ENCODE measurements at regions not wholly inside any gene's neighbourhood (a gene's known extent, or its start where the extent isn't known, plus 50 kb on each side); places are given as distances from the start of the nearest gene placed in this dataset.

DNA sequence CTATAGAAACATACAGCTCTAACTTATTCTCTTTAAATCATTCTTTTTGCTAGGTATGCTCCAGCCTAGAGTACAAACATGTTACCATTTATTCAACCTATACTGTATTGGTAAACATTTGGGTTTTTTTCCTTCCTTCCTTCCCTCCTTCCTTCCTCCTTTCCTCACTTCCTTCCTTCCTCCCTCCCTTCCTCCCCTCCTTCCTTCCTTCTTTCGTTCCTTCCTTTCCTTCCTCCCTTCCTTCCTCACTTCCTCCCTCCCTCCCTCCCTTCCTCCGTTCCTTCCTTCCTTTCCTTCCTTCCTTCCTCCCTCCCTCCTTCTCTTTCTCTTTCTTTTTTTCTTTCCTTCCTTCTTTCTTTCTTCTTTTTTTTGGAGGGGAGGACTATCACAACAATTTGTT, 286.7 kb upstream of the PRKCQ start:
- WGBS (ENCODE audit: insufficient coverage, low lambda C conversion rate), result 100% methylated on average over 2 of the region's 2 CpGs
- Histone ChIP-seq H3K36me3 (ENCODE audit: control insufficient read depth, insufficient read depth, low read length) (no peaks in the 10 kb centered on the region), H3K27ac (ENCODE audit: low read length) (no peak overlapping the region), H3K4me1 (ENCODE audit: control insufficient read depth, insufficient read depth, low read length) (no peaks in the 10 kb centered on the region), H3K4me3 (ENCODE audit: low read length) (no peak overlapping the region), H3K27me3 (ENCODE audit: control insufficient read depth, insufficient read depth, low read length) (no peaks in the 10 kb centered on the region), H3K9me3 (ENCODE audit: control insufficient read depth, low read depth, low read length) (no peaks in the 10 kb centered on the region)
- DNase-seq, result no peak

DNA sequence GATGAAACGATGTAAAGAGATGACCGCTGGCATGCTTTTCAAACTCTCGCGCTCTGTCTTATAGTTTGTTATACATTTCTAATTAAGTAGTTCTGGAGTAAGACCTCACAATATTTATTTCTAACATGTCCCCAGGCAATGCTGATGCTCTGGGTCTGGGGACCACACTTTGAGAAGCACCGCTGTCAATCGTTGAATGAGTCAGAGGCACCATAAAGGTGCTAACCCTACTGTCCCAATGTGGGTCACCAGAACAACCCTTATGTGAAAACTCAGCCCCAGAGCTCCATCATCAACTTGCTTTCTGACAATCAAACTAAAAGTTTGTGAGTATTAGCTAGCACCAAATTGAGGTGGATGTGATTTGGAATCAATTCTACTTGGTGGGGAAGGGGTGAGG, 284.1 kb upstream of the PRKCQ start:
- Histone ChIP-seq H3K27me3 (ENCODE audit: control insufficient read depth, insufficient read depth, low read length) (no peaks in the 10 kb centered on the region), H3K36me3 (ENCODE audit: control insufficient read depth, insufficient read depth, low read length) (no peaks in the 10 kb centered on the region), H3K27ac (ENCODE audit: low read length) (no peak overlapping the region), H3K4me3 (ENCODE audit: low read length) (no peak overlapping the region), H3K9me3 (ENCODE audit: control insufficient read depth, low read depth, low read length) (no peaks in the 10 kb centered on the region), H3K4me1 (ENCODE audit: control insufficient read depth, insufficient read depth, low read length) (no peaks in the 10 kb centered on the region)
- no peak for DNase-seq
- WGBS (ENCODE audit: insufficient coverage, low lambda C conversion rate), result 93% methylated on average over 4 of the region's 6 CpGs

DNA sequence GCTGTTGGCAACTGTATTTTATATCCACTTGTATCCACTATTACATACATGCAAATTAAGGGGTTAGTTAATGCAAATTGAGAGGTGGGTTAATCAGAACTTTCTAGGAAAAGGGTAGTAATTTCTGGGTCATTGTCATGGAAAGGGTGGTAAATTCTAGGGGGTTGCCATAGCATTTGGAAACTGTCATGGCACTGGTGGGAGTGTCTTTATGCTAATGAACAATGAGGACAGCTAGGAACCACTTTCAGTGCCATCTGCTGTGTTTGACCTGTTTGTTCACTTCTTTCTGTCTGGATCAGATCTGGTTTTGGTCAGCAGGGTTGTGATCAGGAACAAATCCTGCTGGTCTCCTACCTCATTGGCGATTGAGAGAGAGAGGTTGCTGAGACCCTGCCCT, 283.3 kb upstream of the PRKCQ start:
- no CpG with 5 or more reads among the region's 1 CpG for WGBS (ENCODE audit: insufficient coverage, low lambda C conversion rate)

DNA sequence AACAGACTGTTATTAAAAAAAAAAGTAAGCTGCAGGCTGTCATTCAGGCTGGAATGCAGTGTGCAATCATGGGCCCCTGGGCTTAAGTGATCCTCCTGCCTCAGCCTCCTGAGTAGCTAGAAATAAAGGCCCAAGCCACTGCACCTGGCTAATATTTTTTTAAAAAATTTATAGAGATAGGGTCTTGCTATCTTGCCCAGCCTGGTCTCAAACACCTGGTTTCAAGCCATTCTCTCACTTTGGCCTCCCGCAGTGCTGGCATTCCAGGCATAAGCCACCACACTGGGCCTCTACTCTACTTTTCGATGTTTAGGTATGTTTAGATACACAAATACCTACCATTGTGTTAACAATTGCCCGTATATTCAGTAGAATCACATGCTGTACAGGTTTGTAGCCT, 270.4 kb upstream of the PRKCQ start:
- DNase-seq, result no peak
- WGBS (ENCODE audit: insufficient coverage, low lambda C conversion rate), result no CpG with 5 or more reads among the region's 3 CpGs
- H3K9me3 ChIP-seq (ENCODE audit: control insufficient read depth, low read depth, low read length), result no peaks in the 10 kb centered on the region

More for the DNA sequence above, 283.3 kb upstream of the PRKCQ start:
- Histone ChIP-seq H3K4me1 (ENCODE audit: control insufficient read depth, insufficient read depth, low read length) (no peaks in the 10 kb centered on the region), H3K27me3 (ENCODE audit: control insufficient read depth, insufficient read depth, low read length) (no peaks in the 10 kb centered on the region), H3K9me3 (ENCODE audit: control insufficient read depth, low read depth, low read length) (no peaks in the 10 kb centered on the region), H3K27ac (ENCODE audit: low read length) (no peak overlapping the region), H3K36me3 (ENCODE audit: control insufficient read depth, insufficient read depth, low read length) (no peaks in the 10 kb centered on the region), H3K4me3 (ENCODE audit: low read length) (no peak overlapping the region)
- no peak for DNase-seq

DNA sequence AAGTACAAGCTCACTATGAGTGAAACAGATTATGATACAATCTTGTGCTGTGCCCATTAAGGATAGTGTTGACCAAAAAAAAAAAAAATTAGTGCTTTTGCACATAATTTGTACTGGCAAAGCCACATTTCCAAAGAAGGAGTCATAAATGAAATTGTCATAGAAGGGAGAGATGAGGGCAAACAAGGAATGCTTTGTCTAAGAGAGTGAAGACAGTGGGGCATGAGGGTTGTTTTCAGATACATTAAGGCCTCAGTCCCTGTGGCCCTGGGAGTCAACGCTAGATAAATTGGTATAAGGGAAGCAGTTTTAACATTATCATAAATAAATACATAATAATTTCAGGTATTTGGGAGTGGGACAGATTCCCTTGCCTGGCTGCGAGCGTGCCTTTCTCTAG, 267.5 kb upstream of the PRKCQ start:
- Histone ChIP-seq H3K4me1 (ENCODE audit: control insufficient read depth, insufficient read depth, low read length) (no peaks in the 10 kb centered on the region), H3K27me3 (ENCODE audit: control insufficient read depth, insufficient read depth, low read length) (no peaks in the 10 kb centered on the region), H3K9me3 (ENCODE audit: control insufficient read depth, low read depth, low read length) (no peaks in the 10 kb centered on the region), H3K36me3 (ENCODE audit: control insufficient read depth, insufficient read depth, low read length) (no peaks in the 10 kb centered on the region), H3K4me3 (ENCODE audit: low read length) (no peak overlapping the region), H3K27ac (ENCODE audit: low read length) (no peak overlapping the region)
- DNase-seq, result no peak
- WGBS (ENCODE audit: insufficient coverage, low lambda C conversion rate), result no CpG with 5 or more reads among the region's 3 CpGs

More for the DNA sequence above, 270.4 kb upstream of the PRKCQ start:
- Histone ChIP-seq H3K27ac (ENCODE audit: low read length) (no peak overlapping the region), H3K36me3 (ENCODE audit: control insufficient read depth, insufficient read depth, low read length) (no peaks in the 10 kb centered on the region), H3K4me3 (ENCODE audit: low read length) (no peak overlapping the region), H3K4me1 (ENCODE audit: control insufficient read depth, insufficient read depth, low read length) (no peaks in the 10 kb centered on the region), H3K27me3 (ENCODE audit: control insufficient read depth, insufficient read depth, low read length) (no peaks in the 10 kb centered on the region)

DNA sequence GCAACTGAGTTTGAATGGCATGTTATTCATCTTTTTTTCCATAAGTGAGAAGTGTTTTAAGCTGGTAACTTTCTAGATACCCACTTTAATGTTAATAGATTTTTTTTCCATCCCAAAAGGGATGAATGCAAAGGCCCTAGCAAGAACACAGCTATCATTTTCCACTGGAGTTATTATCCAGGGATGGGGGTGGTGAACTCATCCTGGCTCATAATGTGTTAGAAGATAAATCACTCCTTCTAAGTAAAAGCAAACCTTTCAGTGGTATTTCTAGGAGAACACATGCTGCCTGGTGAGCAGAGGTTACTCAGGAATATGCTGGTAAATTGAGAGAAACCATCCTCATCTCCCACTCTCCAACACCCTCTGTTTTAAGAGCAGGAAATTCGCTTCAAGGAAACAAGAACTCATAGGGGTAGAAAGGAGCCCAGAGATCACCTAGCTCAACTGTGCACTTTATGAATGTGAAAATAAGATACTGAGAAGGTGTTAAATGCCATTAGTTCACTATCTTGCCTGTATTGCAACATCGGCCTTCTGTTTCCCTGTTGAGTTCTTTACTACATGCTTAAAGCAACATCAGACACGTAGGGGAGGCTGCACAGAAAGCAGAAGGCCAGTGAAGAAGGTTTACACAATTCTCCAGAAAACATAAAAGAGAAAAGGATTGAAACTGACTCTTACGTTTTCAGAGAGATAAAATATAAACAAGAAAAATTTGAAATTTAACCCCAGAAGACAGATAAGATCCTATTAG, 264.0 kb upstream of the PRKCQ start:
- DNase-seq, result no peak
- Histone ChIP-seq H3K36me3 (ENCODE audit: control insufficient read depth, insufficient read depth, low read length) (no peaks in the 10 kb centered on the region), H3K9me3 (ENCODE audit: control insufficient read depth, low read depth, low read length) (no peaks in the 10 kb centered on the region), H3K4me3 (ENCODE audit: low read length) (no peak overlapping the region), H3K4me1 (ENCODE audit: control insufficient read depth, insufficient read depth, low read length) (no peaks in the 10 kb centered on the region), H3K27ac (ENCODE audit: low read length) (no peak overlapping the region), H3K27me3 (ENCODE audit: control insufficient read depth, insufficient read depth, low read length) (no peaks in the 10 kb centered on the region)
- WGBS (ENCODE audit: insufficient coverage, low lambda C conversion rate), result 51% methylated on average over 3 of the region's 4 CpGs

DNA sequence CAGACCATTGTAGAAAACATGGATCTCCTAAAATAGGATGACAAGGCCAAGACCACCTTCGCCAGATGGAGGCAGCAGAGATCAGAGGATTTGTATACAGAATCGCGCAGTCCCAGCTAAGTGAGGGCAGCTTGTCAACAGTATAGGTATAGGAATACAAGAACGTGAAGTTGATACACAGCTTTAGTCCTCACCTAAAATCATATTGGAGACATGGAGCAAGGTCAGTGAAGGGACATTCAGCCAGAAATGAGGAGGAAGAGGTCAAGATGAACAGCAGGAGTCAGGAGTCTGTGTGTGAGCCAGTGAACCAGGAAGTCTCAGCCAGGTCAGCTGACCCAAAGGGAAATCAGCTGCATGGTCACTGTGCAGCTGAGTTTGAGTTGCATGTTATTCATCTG, 263.4 kb upstream of the PRKCQ start:
- no peak for DNase-seq
- Histone ChIP-seq H3K36me3 (ENCODE audit: control insufficient read depth, insufficient read depth, low read length) (no peaks in the 10 kb centered on the region), H3K9me3 (ENCODE audit: control insufficient read depth, low read depth, low read length) (no peaks in the 10 kb centered on the region), H3K27ac (ENCODE audit: low read length) (no peak overlapping the region), H3K27me3 (ENCODE audit: control insufficient read depth, insufficient read depth, low read length) (no peaks in the 10 kb centered on the region), H3K4me1 (ENCODE audit: control insufficient read depth, insufficient read depth, low read length) (no peaks in the 10 kb centered on the region), H3K4me3 (ENCODE audit: low read length) (no peak overlapping the region)
- WGBS (ENCODE audit: insufficient coverage, low lambda C conversion rate), result 100% methylated on average over 3 of the region's 4 CpGs

DNA sequence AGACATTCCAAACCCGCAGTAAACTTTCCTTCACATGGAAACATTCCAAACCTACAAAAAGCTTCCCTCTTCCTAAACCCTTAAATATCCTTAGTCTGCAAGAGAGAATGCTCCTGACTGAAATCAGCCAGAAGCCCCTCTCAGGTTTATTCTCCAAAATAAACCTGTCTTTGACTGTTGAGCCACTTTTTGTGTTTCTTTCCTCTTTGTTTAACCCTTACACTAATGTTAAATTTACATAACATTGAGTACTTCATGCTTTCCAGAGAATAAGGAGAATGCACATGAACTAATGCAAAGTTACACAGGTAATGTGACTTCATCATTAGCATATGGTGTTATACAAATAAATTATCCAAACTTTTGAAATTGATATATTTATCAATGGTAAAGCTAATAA, 262.6 kb upstream of the PRKCQ start:
- Histone ChIP-seq H3K4me1 (ENCODE audit: control insufficient read depth, insufficient read depth, low read length) (no peaks in the 10 kb centered on the region), H3K9me3 (ENCODE audit: control insufficient read depth, low read depth, low read length) (no peaks in the 10 kb centered on the region), H3K27ac (ENCODE audit: low read length) (no peak overlapping the region), H3K27me3 (ENCODE audit: control insufficient read depth, insufficient read depth, low read length) (no peaks in the 10 kb centered on the region), H3K4me3 (ENCODE audit: low read length) (no peak overlapping the region), H3K36me3 (ENCODE audit: control insufficient read depth, insufficient read depth, low read length) (no peaks in the 10 kb centered on the region)
- no CpG with 5 or more reads among the region's 1 CpG for WGBS (ENCODE audit: insufficient coverage, low lambda C conversion rate)
- DNase-seq, result no peak

DNA sequence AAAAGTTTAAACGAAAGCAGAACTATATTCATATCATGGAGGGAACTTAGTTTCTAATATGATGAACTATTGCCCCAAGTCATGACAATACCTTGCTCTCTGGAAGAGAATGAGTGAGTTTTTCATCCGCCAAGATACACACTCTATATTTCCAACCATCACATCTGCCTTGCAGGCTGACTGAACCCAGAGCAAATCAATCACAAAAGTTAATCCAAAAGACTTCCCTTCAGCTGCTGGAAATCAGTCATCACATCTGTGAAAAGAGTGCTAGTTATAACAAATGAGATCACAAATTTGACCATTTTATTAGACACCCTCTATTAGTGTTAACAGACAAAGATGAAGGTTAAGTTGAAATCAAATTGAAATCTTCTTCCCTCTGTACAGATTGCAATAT, 261.7 kb upstream of the PRKCQ start:
- no peak overlapping the region for H3K27ac ChIP-seq (ENCODE audit: low read length)
- 100% methylated on average over 1 of the region's 2 CpGs for WGBS (ENCODE audit: insufficient coverage, low lambda C conversion rate)
- no peak for DNase-seq
- H3K27me3 ChIP-seq (ENCODE audit: control insufficient read depth, insufficient read depth, low read length), result no peaks in the 10 kb centered on the region
- no peaks in the 10 kb centered on the region for H3K36me3 ChIP-seq (ENCODE audit: control insufficient read depth, insufficient read depth, low read length)
- H3K4me1 ChIP-seq (ENCODE audit: control insufficient read depth, insufficient read depth, low read length), result no peaks in the 10 kb centered on the region
- no peaks in the 10 kb centered on the region for H3K9me3 ChIP-seq (ENCODE audit: control insufficient read depth, low read depth, low read length)
- no peak overlapping the region for H3K4me3 ChIP-seq (ENCODE audit: low read length)

DNA sequence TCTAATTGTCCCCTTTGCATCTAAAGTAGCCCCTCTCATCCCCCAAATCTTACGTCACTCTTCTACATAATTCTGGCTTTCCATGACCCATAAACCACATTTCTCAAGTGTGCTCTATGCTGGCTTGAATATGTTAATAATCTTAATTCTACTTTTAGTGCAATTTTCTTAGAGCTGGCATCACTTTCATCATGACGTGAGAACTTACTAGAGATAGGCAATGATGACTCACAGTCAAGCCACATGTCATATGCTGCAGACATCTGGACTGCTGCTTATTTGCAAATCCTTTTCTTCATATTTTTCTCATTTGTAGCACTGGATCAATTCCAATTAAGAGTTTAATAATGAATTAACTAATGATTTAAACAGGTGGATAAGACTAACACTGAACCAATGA, 260.7 kb upstream of the PRKCQ start:
- H3K9me3 ChIP-seq (ENCODE audit: control insufficient read depth, low read depth, low read length), result no peaks in the 10 kb centered on the region
- H3K4me1 ChIP-seq (ENCODE audit: control insufficient read depth, insufficient read depth, low read length), result no peaks in the 10 kb centered on the region
- WGBS (ENCODE audit: insufficient coverage, low lambda C conversion rate), result 50% methylated on average over 2 of the region's 2 CpGs
- no peak for DNase-seq
- H3K36me3 ChIP-seq (ENCODE audit: control insufficient read depth, insufficient read depth, low read length), result no peaks in the 10 kb centered on the region
- H3K27ac ChIP-seq (ENCODE audit: low read length), result no peak overlapping the region
- H3K4me3 ChIP-seq (ENCODE audit: low read length), result no peak overlapping the region
- no peaks in the 10 kb centered on the region for H3K27me3 ChIP-seq (ENCODE audit: control insufficient read depth, insufficient read depth, low read length)

DNA sequence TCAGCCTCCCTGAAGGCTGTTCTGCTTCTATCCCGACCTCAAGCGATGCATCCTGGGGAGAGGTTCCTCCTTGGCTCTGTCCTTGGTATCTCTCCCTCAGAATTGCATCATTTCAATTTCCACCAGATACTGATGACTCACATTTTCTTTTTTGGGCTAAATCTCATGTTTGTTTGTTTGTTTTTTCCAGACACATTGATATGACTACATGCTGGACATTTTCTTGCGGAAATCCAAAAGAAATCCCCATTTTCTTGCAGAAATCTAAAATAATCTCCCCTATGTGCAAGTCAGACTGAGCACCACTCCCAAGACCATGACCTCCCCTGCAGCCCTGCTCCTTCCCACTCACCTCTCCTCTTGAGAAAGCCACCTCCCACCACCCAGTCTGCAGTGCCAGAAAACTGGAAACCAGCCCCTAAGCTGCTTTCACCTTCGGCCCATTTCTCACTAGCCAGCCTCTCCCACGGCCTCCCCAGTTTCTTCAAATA, 260.2 kb upstream of the PRKCQ start:
- H3K27me3 ChIP-seq (ENCODE audit: control insufficient read depth, insufficient read depth, low read length), result no peaks in the 10 kb centered on the region
- no peak overlapping the region for H3K4me3 ChIP-seq (ENCODE audit: low read length)
- no peaks in the 10 kb centered on the region for H3K4me1 ChIP-seq (ENCODE audit: control insufficient read depth, insufficient read depth, low read length)
- DNase-seq, result no peak
- H3K36me3 ChIP-seq (ENCODE audit: control insufficient read depth, insufficient read depth, low read length), result no peaks in the 10 kb centered on the region
- no peaks in the 10 kb centered on the region for H3K9me3 ChIP-seq (ENCODE audit: control insufficient read depth, low read depth, low read length)
- WGBS (ENCODE audit: insufficient coverage, low lambda C conversion rate), result 75% methylated on average over 1 of the region's 5 CpGs
- no peak overlapping the region for H3K27ac ChIP-seq (ENCODE audit: low read length)
